ENCODE measurements at regions not wholly inside any gene's neighbourhood (a gene's known extent, or its start where the extent isn't known, plus 50 kb on each side); places are given as distances from the start of the nearest gene placed in this dataset.

- H3K9me3 ChIP-seq (ENCODE audit: control insufficient read depth, low read length) = peaks cover 10% of the 10 kb centered on the region
- no peak overlapping the region for H3K4me3 ChIP-seq (ENCODE audit: low read length in 2 of 2)
- DNase-seq = no peak
- no peak overlapping the region for H3K27ac ChIP-seq (ENCODE audit: low read depth in 1 of 2, low read length in 2 of 2)
- H3K36me3 ChIP-seq (ENCODE audit: control insufficient read depth in 1 of 2, insufficient read depth in 2 of 2, low read length in 1 of 2) = no peaks in the 10 kb centered on the region
- H3K27me3 ChIP-seq (ENCODE audit: control insufficient read depth in 1 of 2, insufficient read depth in 2 of 2, low read length in 1 of 2) = no peaks in the 10 kb centered on the region
- no peaks in the 10 kb centered on the region for H3K4me1 ChIP-seq (ENCODE audit: control insufficient read depth in 1 of 2, insufficient read depth in 2 of 2, low read length in 2 of 2)
- intact Hi-C loops (cut with DNase I) = no loop called here
- no peak for ATAC-seq (ENCODE audit: low FRiP score)
Measured at GRCh38 chr5:116658141-116658540, 83.5 kb upstream of the SEMA6A start.

- no peak overlapping the region for H3K27ac ChIP-seq (ENCODE audit: low read depth in 1 of 2, low read length in 2 of 2)
- no peaks in the 10 kb centered on the region for H3K9me3 ChIP-seq (ENCODE audit: control insufficient read depth, low read length)
- no peaks in the 10 kb centered on the region for H3K36me3 ChIP-seq (ENCODE audit: control insufficient read depth in 1 of 2, insufficient read depth in 2 of 2, low read length in 1 of 2)
- no peak overlapping the region for H3K4me3 ChIP-seq (ENCODE audit: low read length in 2 of 2)
- ATAC-seq (ENCODE audit: low FRiP score) (no peak), DNase-seq (no peak)
- 97 to 99% methylated on average over 3 of the region's 3 CpGs for WGBS, 2 donors
- H3K27me3 ChIP-seq (ENCODE audit: control insufficient read depth in 1 of 2, insufficient read depth in 2 of 2, low read length in 1 of 2) = no peaks in the 10 kb centered on the region
- intact Hi-C loops (cut with DNase I) = no loop called here
- no peaks in the 10 kb centered on the region for H3K4me1 ChIP-seq (ENCODE audit: control insufficient read depth in 1 of 2, insufficient read depth in 2 of 2, low read length in 2 of 2)
Measured at GRCh38 chr5:116655431-116655830, 80.8 kb upstream of the SEMA6A start.

GRCh38 chr5:116654925-116655324, 80.3 kb upstream of the SEMA6A start:
- Histone ChIP-seq H3K27me3 (ENCODE audit: control insufficient read depth in 1 of 2, insufficient read depth in 2 of 2, low read length in 1 of 2) (no peaks in the 10 kb centered on the region), H3K27ac (ENCODE audit: low read depth in 1 of 2, low read length in 2 of 2) (no peak overlapping the region), H3K9me3 (ENCODE audit: control insufficient read depth, low read length) (no peaks in the 10 kb centered on the region), H3K4me3 (ENCODE audit: low read length in 2 of 2) (no peak overlapping the region), H3K4me1 (ENCODE audit: control insufficient read depth in 1 of 2, insufficient read depth in 2 of 2, low read length in 2 of 2) (no peaks in the 10 kb centered on the region), H3K36me3 (ENCODE audit: control insufficient read depth in 1 of 2, insufficient read depth in 2 of 2, low read length in 1 of 2) (no peaks in the 10 kb centered on the region)
- intact Hi-C loops (cut with DNase I) = no loop called here
- DNase-seq (no peak), ATAC-seq (ENCODE audit: low FRiP score) (no peak)
- 95 to 96% methylated on average over 3 of the region's 3 CpGs for WGBS, 2 donors

- intact Hi-C loops (cut with DNase I) = no loop called here
- DNase-seq = no peak
- no peaks in the 10 kb centered on the region for H3K36me3 ChIP-seq (ENCODE audit: control insufficient read depth in 1 of 2, insufficient read depth in 2 of 2, low read length in 1 of 2)
- H3K27me3 ChIP-seq (ENCODE audit: control insufficient read depth in 1 of 2, insufficient read depth in 2 of 2, low read length in 1 of 2) = no peaks in the 10 kb centered on the region
- no peak overlapping the region for H3K4me3 ChIP-seq (ENCODE audit: low read length in 2 of 2)
- ATAC-seq (ENCODE audit: low FRiP score) = no peak
- no peak overlapping the region for H3K27ac ChIP-seq (ENCODE audit: low read depth in 1 of 2, low read length in 2 of 2)
- no peaks in the 10 kb centered on the region for H3K4me1 ChIP-seq (ENCODE audit: control insufficient read depth in 1 of 2, insufficient read depth in 2 of 2, low read length in 2 of 2)
- H3K9me3 ChIP-seq (ENCODE audit: control insufficient read depth, low read length) = no peaks in the 10 kb centered on the region
- WGBS, 2 donors = 15 to 23% methylated on average over 3 of the region's 3 CpGs
Measured at GRCh38 chr5:116652903-116653302, 78.3 kb upstream of the SEMA6A start.

GRCh38 chr5:116652196-116652729, 77.6 kb upstream of the SEMA6A start:
- intact Hi-C loops (cut with DNase I) = no loop called here
- DNase-seq = no peak
- peak; percentile 54 for ATAC-seq (ENCODE audit: low FRiP score)
- no peaks in the 10 kb centered on the region for H3K36me3 ChIP-seq (ENCODE audit: control insufficient read depth in 1 of 2, insufficient read depth in 2 of 2, low read length in 1 of 2)
- no peaks in the 10 kb centered on the region for H3K27me3 ChIP-seq (ENCODE audit: control insufficient read depth in 1 of 2, insufficient read depth in 2 of 2, low read length in 1 of 2)
- no peak overlapping the region for H3K27ac ChIP-seq (ENCODE audit: low read depth in 1 of 2, low read length in 2 of 2)
- H3K4me1 ChIP-seq (ENCODE audit: control insufficient read depth in 1 of 2, insufficient read depth in 2 of 2, low read length in 2 of 2) = no peaks in the 10 kb centered on the region
- no peak overlapping the region for H3K4me3 ChIP-seq (ENCODE audit: low read length in 2 of 2)
- no peaks in the 10 kb centered on the region for H3K9me3 ChIP-seq (ENCODE audit: control insufficient read depth, low read length)
- 32 to 40% methylated on average over 7 of the region's 7 CpGs for WGBS, 2 donors

- Histone ChIP-seq H3K9me3 (ENCODE audit: control insufficient read depth, low read length) (no peaks in the 10 kb centered on the region), H3K27ac (ENCODE audit: low read depth in 1 of 2, low read length in 2 of 2) (no peak overlapping the region), H3K4me1 (ENCODE audit: control insufficient read depth in 1 of 2, insufficient read depth in 2 of 2, low read length in 2 of 2) (no peaks in the 10 kb centered on the region), H3K4me3 (ENCODE audit: low read length in 2 of 2) (no peak overlapping the region), H3K27me3 (ENCODE audit: control insufficient read depth in 1 of 2, insufficient read depth in 2 of 2, low read length in 1 of 2) (no peaks in the 10 kb centered on the region), H3K36me3 (ENCODE audit: control insufficient read depth in 1 of 2, insufficient read depth in 2 of 2, low read length in 1 of 2) (no peaks in the 10 kb centered on the region)
- ATAC-seq (ENCODE audit: low FRiP score) = no peak
- DNase-seq = no peak
- intact Hi-C loops (cut with DNase I) = no loop called here
- WGBS, 2 donors = 75 to 87% methylated on average over 3 of the region's 3 CpGs
Measured at GRCh38 chr5:116651653-116652052, 77.0 kb upstream of the SEMA6A start.

GRCh38 chr5:116650964-116651363, 76.3 kb upstream of the SEMA6A start:
- Histone ChIP-seq H3K4me1 (ENCODE audit: control insufficient read depth in 1 of 2, insufficient read depth in 2 of 2, low read length in 2 of 2) (no peaks in the 10 kb centered on the region), H3K36me3 (ENCODE audit: control insufficient read depth in 1 of 2, insufficient read depth in 2 of 2, low read length in 1 of 2) (no peaks in the 10 kb centered on the region), H3K9me3 (ENCODE audit: control insufficient read depth, low read length) (no peaks in the 10 kb centered on the region), H3K27me3 (ENCODE audit: control insufficient read depth in 1 of 2, insufficient read depth in 2 of 2, low read length in 1 of 2) (no peaks in the 10 kb centered on the region), H3K4me3 (ENCODE audit: low read length in 2 of 2) (no peak overlapping the region), H3K27ac (ENCODE audit: low read depth in 1 of 2, low read length in 2 of 2) (no peak overlapping the region)
- WGBS, 2 donors = 79 to 81% methylated on average over 4 of the region's 4 CpGs
- DNase-seq = no peak
- intact Hi-C loops (cut with DNase I) = no loop called here
- ATAC-seq (ENCODE audit: low FRiP score) = no peak

GRCh38 chr5:116650544-116650943, 75.9 kb upstream of the SEMA6A start:
- DNase-seq = no peak
- WGBS, 2 donors = 48 to 49% methylated on average over 7 of the region's 7 CpGs
- Histone ChIP-seq H3K27ac (ENCODE audit: low read depth in 1 of 2, low read length in 2 of 2) (no peak overlapping the region), H3K36me3 (ENCODE audit: control insufficient read depth in 1 of 2, insufficient read depth in 2 of 2, low read length in 1 of 2) (no peaks in the 10 kb centered on the region), H3K4me1 (ENCODE audit: control insufficient read depth in 1 of 2, insufficient read depth in 2 of 2, low read length in 2 of 2) (no peaks in the 10 kb centered on the region), H3K4me3 (ENCODE audit: low read length in 2 of 2) (no peak overlapping the region), H3K9me3 (ENCODE audit: control insufficient read depth, low read length) (no peaks in the 10 kb centered on the region), H3K27me3 (ENCODE audit: control insufficient read depth in 1 of 2, insufficient read depth in 2 of 2, low read length in 1 of 2) (no peaks in the 10 kb centered on the region)
- intact Hi-C loops (cut with DNase I) = no loop called here
- no peak for ATAC-seq (ENCODE audit: low FRiP score)

GRCh38 chr5:116646611-116647289, 72.1 kb upstream of the SEMA6A start:
- intact Hi-C loops (cut with DNase I) = no loop called here
- no peak for ATAC-seq (ENCODE audit: low FRiP score)
- Histone ChIP-seq H3K27ac (ENCODE audit: low read depth in 1 of 2, low read length in 2 of 2) (no peak overlapping the region), H3K36me3 (ENCODE audit: control insufficient read depth in 1 of 2, insufficient read depth in 2 of 2, low read length in 1 of 2) (no peaks in the 10 kb centered on the region), H3K4me1 (ENCODE audit: control insufficient read depth in 1 of 2, insufficient read depth in 2 of 2, low read length in 2 of 2) (no peaks in the 10 kb centered on the region), H3K27me3 (ENCODE audit: control insufficient read depth in 1 of 2, insufficient read depth in 2 of 2, low read length in 1 of 2) (no peaks in the 10 kb centered on the region), H3K9me3 (ENCODE audit: control insufficient read depth, low read length) (no peaks in the 10 kb centered on the region), H3K4me3 (ENCODE audit: low read length in 2 of 2) (no peak overlapping the region)
- 95% methylated on average over 10 of the region's 10 CpGs for WGBS, 2 donors
- DNase-seq = no peak

Data from aorta (tissue), 5 donors.